HG03439 (cell line): ENCODE measurements at regions not wholly inside any gene's neighbourhood (a gene's known extent, or its start where the extent isn't known, plus 50 kb on each side); places are given as distances from the start of the nearest gene placed in this dataset.
"Not testable (repeated sequence)": the region's sequence is repeated elsewhere in the genome, so short reads cannot be mapped to it uniquely, and the experiment has no call there.

ENCODE experiments used
- ATAC-seq: cut with Tn5 transposase; IDR thresholded peaks from one replicate; pipeline ENCODE4 v1.9.1; 2021; ENCODE audit warnings: mild to moderate bottlenecking, moderate library complexity; ENCODE audit not compliant: unreplicated experiment

DNA sequence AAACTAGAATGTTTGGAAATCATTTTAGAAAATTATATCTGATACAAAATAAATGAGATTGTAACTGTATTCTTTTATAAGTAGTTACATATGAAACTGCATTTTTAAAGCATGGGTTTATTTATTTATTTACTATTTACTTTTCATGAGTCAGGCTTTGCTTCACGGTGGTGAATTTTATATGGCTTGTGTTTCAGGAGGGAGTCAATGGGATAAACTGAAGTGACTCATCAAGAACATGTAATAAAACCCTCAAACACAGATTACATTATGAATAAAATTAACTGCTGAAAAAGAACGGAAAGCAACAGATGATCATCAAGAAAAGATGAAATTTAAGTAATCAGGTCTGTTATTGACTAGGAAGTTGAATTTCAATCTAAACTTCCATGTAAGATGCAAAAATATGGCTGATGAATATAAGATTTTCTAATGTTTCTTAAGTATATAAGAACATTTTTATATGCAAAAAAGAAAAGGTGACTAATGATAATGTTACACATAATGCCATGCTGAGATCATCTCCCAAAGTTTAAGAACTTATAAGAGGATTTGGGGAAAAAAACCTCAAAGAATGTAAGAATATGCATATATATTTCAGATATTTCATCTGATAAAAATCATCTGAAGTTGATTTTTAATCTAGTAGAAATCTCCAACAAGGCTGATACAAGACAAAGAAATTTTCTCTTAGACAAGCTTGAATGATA lies 383.6 kb downstream of the SLITRK1 start:
- ATAC-seq: no peak

DNA sequence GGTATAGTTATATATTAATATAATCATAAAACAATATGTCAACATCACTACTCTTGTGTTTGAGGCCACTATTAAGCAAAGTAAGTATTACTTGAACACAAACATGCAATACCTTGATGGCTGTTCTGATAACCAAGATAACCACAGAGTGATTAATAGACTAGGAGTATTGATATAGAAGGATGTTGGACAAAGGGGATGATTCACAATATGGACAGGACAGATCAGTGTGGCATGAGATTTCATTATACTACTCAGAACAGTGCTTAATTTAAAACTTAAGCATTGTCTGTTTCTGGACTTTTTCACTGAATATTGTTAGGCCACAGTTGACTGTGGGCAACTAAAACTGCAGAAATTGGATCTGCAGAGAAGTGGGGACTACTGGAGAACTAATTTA lies 384.2 kb downstream of the SLITRK1 start:
- no peak for ATAC-seq

DNA sequence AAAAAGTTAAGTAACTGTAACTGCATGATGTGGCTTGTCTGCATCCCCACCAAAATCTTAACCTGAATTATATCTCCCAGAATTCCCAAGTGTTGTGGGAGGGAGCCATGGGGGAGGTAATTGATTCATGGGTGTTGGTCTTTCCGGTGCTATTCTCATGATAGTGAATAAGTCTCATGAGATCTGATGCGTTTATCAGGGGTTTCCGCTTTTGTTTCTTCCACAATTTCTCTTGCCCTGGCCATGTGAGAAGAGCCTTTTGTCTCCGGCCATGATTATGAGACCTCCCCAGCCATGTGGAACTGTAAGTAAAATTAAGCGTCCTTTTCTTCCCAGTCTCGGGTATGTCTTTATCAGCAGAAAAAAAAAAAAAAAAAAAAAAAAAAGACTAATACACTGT lies 385.8 kb downstream of the SLITRK1 start:
- no peak for ATAC-seq

DNA sequence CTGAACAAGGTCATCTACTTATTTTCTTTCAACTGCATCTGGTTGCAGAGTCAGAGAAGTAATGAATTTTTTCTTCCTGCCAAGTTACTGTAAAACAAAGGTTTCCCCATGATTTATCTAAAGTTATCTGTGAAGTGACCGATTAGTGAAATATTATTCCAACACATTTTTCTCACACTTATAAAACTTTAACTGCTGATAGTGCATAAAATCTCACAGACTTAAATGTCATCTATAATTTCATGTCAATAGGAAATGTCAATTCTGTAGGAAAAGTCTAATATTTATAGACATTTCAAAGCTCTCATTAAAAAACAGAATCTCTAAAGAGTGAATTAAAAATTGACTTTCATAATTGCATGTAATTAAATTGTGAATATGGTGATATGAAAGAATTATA lies 397.2 kb downstream of the SLITRK1 start:
- ATAC-seq: no peak

DNA sequence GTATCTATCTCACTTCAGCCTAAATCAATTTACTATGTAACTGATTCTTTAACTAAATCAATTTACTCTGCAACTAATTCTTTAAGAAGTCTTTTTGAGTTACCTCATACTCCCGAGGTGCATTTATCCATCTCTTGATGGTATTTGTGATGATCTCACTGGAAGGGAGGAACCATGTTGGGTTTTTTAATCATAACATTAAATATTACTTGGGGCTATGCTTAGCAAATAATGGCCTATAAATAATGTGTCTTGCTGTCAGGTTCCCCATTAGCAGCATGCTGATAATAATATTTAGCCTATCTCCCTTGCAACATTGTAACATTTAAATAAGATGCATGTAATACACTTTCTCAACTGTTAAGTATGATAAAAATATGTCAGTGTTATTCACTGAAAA lies 411.3 kb downstream of the SLITRK1 start:
- ATAC-seq: no peak

DNA sequence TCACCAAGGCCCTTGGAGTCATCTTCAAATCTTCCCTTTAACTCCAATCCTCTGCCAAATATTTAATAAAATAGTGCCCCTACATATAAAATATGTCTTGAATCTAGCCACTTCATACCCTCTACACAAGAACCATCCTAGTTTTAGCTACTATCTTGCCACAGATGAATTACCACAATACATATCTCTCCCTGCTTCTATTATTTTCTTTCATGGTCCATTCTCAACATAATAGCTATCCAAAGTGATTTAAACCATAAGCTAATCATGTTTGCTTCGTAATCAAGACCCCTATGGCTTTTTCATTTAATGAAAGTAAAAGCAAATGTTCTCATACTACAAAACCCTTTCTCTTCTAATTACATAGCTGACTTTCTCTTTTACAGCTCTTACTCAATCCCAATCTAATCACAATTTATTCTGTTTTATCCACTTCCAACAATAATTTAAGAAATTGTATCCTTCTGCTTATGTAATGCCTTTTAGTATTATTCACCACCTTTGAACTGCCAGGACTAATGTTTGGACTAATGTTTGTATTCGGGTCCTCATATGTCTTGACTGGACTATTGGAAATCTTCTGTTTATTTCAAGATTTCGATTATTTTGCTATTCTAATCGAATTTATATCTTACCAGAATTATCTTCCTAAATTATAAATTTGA lies 412.0 kb downstream of the SLITRK1 start:
- ATAC-seq: no peak

DNA sequence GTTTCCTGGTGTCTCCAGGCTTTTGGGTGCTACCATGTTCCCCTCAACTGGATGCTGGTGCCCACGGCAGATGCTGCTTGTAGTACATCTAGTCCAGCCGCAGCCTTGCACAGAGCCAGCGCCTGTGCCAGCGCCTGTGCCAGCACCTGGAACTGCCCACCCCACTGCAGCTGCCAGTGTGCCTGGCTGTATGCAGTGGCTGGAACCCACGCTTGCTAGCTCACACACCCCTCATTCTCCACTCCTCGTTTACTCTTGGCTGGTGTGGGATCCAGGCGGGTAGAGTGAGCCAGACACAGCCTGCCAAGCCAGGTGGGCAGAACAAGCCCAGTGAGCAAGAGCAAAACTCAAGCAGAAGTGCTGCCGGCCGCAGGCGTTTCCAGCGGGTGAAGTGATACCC lies 428.6 kb downstream of the SLITRK1 start:
- ATAC-seq: no peak

DNA sequence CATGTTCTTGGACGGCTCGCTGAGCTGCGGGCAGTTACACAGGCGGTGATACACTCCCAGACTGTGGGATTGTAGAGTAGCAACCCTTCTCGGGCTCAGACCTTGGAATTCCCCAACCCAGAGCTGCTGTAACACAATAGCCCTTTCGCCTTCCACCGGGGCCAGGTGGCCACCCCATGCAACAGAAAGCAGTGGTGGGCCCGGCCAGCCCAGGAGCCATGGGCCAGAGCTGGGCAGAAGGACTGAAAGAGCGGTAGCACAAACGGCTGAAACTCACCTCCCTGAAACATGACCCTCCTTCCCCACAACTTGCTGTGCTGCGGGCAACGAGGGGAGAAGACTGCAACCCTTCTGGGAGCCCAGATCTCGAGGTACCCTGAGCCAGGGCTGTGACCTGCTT lies 429.0 kb downstream of the SLITRK1 start:
- ATAC-seq: no peak

DNA sequence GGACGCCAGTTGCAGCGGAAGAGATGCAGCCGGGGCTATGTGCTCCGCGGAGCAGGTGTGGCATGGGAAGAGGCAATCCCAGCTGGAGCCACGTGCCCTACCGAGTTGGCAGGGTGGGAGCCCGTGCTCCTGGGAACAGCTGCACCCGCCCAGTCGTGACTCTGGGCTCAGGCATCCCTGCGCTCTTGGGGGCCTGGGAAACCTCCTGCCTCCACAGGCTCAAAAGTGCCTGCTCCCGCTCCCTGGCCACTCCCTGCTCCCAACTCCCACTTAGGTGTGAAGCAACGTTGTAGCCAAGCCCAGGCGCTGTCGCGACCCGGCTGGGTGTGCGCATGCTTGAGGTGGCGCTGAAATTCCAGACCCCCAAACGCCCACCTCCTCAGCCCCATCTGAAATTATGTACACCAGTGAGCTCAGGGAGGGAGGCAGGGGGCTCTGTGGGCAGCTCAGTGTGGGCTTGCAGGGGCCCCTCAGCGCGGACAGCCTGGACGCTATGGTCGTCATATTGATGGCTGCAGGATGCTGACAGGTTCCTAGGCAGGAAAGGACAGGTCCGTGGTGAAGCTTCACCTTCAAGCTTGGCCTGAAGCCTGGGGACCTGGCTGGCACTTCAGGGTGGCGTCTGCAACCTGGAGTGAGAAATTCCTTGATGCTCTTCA lies 429.9 kb downstream of the SLITRK1 start:
- no peak for ATAC-seq

DNA sequence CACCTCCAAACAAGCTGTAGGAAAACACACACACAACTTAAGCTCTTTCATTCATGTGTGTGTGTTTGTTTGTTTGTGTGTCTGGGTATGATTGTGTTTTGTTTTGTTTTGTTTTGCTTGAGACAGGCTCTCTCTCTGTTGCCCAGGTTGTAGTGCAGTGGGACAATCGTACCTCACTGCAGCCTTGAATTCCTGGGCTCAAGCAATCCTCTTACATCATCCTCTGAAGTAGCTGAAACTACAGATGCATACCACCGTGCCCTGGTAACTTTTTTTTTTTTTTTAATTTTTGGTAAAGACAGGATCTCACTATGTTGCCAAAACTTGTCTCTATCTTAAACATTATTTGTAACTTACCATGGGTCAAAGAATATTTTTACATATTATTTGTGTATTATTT lies 431.7 kb downstream of the SLITRK1 start:
- no peak for ATAC-seq

DNA sequence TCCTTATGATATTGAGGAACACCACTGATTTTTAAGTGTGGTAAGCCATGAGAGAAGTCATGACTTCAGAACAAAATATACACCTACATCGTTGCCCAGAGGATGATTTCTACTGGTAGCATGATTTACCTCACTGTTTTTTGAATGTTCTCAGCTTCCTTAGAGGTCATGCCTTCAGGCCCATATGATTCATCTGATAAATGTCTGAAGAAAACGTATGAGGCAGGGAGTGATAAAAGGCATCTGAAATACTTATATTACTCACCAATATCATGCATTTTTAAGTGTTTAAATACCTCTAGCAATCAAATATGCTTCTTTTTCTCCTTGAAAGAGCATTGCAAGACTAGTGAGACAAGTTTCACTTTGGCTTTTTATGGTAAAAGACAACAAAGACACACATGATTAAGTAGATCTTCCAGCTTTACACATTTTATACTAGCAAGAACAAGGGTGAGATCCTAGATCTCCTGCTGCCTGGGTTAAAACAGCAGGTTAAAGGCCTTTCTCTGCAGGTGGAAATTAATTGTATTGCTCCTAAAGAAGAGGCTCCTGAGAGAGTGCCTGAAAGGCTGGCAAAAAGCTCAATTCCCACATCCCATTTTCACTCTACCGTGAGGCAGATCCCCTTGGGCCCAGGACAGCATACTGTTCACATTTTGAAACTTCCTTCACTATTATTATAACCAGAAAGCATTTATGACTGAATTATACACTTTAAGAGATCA lies 432.4 kb downstream of the SLITRK1 start:
- no peak for ATAC-seq

DNA sequence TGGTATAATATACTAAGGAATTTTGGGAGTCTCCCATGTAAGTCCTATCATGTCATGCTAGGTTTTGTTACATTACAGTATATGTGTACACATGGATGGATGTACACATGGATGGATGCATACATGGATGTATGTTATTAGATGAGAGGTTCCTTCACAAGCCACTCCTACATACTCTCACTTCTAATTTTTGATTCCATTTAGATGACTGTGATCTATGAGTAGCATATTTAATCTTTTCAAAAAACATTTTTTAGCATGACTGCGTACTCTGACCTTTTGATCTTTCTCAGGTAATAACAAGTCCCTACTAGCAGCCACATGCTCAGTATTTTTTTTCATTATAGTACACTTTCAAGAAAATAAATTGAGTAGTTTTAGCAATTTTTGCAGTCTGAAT lies 441.8 kb downstream of the SLITRK1 start:
- ATAC-seq: no peak

DNA sequence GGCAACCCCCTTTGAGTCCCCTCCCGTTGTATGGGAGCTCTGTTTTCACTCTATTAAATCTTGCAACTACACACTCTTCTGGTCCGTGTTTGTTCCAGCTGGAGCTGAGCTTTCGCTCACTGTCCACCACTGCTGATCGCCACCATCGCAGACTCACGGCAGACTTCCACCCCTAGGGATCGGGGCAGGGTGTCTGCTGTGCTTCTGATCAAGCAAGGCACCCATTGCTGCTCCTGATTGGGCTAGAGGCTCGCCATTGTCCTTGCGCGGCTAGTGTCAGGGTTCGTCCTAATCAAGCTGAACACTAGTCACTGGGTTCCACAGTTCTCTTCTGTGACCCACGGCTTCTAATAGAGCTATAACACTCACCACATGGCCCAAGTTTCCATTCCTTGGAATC lies 442.8 kb downstream of the SLITRK1 start:
- ATAC-seq: not testable (repeated sequence)

DNA sequence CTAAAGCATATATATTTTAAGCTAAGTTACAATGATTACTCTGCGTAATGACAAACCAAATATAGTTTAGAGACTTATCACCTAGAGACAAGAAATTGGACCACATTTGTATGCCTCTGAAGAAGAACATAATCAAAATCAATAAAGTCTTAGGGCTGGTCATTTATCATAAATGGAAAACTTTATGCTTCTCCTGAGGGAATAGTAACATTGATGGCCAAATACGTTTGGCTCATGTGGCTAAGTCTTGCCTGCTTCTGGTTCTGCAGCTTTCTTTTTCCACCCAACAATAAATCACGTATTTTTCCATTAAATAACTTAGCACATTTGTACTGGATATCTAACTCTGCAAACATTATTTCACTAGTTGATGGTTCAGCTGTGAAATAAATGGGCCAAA lies 458.4 kb downstream of the SLITRK1 start:
- ATAC-seq: no peak

DNA sequence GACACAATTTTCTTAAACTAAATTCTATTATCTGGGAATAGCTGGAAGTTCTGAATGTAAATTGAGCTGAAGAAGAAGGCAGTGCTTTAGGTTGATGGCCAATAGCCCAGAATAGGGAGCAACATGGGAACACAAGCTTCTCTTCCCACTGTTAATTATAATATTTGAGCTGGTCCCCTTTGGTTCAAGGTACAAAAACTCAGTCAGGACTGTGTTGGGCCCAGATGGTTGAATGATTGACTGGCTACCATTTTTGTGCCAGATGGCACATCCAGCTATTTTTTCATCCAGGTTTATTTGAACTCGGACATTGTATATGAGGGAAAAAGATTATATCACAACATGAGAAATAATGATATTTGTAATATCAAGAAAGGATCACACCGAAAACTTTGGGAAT lies 458.9 kb downstream of the SLITRK1 start:
- ATAC-seq: no peak

DNA sequence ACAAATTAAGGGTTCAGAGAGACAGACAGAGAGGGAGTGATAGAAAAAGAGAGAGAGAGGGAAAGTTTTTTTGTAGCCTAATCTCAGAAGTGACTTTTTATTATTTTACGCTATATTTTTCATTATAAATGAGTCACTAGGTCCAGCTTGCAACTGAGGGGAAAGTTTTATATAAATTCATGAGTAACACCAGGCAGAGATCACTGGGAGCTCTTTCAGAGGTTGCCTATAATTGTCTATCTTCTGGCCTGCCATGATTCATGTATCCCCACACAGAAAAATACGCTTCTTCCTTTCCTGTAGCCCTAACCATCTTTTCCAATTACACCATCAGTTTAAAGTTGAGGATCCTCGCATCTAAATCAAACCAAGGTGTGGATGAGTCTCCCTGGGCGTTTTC lies 467.9 kb downstream of the SLITRK1 start:
- no peak for ATAC-seq

DNA sequence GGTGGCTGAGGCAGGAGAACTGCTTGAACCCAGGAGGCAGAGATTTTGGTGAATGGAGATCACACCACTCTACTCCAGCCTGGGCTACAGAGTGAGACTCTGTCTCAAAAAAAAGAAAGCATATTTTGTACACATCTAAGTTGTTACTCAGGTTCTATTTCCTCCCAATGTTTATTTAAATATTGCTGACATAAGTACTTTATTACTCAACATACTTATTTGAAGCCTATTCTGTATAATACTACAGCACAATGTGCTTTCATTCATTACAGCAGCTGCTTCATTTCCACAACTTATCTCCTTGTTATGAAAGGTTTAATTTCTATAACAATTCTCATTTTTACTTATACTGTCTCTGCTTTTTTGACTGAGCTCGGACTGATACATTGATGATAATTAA lies 495.7 kb downstream of the SLITRK1 start:
- no peak for ATAC-seq

DNA sequence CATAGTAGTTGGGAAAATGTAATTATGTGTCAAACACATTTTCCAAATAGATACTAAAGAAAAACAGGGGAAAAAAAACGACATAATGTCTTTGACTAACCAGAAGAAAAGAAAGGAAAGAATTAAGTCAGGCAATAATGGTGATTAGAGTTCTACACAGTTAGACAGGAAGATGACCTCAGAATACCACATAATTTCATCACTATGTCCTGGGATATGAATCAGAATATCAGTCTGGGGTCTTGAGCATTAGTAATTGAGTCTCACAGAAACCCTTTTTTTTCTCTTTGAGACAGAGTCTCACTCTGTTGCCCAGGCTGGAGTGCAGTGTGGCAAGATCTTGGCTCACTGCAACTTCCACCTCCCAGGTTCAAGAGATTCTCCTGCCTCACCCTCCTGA lies 503.4 kb downstream of the SLITRK1 start:
- ATAC-seq: no peak

DNA sequence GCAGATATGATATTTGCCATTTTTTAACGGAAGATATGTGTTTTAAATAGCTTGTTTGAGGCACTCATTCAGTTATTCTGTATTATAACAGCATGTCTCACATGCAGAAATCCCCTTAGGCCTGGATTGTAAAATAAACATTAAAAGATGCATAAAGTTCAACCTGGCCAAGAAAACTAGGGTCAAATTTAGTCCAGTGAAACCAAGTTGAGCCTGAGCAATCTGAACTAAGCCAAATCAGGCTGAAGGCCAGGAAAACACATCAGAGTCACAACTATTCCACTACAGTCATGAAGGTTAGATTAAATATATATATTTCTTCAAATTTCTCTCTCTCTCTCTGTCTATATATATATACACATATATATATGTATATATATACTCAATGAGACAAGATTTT lies 504.8 kb downstream of the SLITRK1 start:
- no peak for ATAC-seq

DNA sequence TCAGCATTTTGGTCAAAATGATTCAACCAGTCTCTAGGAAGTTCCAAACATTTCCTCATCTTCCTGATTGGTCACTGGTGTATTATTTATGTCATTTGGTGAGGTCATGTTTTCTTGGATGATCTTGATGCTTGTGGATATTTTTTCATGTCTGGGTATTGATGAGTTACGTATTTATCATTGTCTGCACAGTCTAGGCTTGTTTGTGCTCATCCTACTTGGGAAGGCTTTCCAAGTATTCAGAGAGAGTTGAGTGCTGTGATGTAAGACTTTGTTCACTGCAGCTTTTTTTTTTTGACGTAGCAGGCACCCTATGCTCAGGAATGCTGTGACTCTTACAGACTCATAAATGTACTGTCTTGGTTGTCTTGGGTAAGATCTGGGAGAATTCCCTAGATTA lies 509.5 kb downstream of the SLITRK1 start:
- ATAC-seq: no peak

DNA sequence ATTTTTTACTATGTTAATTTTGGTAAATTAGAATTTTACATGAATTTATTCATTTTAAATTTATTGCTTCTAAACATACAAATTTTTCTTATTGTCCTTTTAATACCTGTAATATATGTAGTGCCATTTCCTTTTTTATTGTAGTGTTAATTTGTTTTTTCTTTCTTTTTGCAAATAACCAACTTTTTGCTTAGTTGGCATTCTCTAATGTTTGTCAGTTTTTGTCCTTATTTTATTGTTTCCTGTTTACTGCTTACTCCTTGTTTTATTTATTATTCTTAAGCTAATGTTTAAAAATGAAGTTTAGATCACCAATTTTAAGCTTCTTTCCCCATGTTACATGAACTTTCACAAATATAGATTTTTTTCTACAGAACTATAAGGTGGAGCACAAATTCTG lies 516.6 kb downstream of the SLITRK1 start:
- ATAC-seq: no peak

DNA sequence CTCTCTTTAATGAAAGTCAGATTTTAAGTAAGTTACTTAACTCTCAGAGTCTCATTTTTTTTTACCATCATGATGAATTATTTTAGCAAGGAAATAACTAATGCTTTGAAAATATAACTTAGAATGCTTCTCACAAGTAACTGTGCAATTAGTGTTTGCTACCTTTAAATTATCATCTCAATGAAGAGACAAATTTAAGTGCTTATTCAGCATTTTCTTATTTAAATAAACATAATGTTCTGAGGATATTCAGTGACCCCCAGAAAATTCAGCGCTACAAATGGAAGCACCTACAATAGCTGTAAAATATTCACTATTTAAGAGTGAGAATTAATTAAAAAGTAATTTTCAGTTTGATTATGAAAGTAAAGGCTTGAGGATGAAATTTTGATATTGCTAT lies 527.2 kb downstream of the SLITRK1 start:
- ATAC-seq: no peak
